ENCODE measurements at regions not wholly inside any gene's neighbourhood (a gene's known extent, or its start where the extent isn't known, plus 50 kb on each side); places are given as distances from the start of the nearest gene placed in this dataset.

DNA sequence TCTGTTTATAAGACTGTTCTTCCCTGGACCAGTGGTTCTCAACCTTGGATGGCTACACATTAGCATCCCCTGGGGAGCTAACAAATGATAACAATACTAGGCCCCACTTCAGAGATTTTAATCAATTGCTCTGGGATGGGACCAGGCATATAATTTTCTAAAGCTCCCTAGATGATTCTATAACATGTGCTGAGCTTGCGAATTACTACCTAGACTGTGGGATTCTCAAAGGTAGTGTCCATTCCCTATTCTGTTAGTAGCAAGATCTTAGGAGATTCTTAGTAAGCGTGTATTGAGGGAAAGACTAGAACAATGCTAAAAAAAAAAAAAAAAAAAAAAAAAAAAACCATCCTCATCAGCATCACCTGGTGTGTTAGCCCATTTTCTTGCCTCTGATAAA lies 412.0 kb upstream of the CDH5 start:
- Histone ChIP-seq H2AFZ (ENCODE audit: low read length) (no peak overlapping the region), H3K27ac (ENCODE audit: insufficient read depth, low read length) (no peak overlapping the region), H3K4me2 (ENCODE audit: extremely low read depth, insufficient read depth, low read length) (no peak overlapping the region), H3K9me3 (ENCODE audit: control insufficient read depth, insufficient read depth, low read depth, low read length) (no peaks in the 10 kb centered on the region), H3K79me2 (ENCODE audit: control insufficient read depth, insufficient read depth, low read length) (no peaks in the 10 kb centered on the region), H3K27me3 (ENCODE audit: control insufficient read depth, insufficient read depth, low read length) (peaks cover 9% of the 10 kb centered on the region), H3K36me3 (ENCODE audit: control insufficient read depth, insufficient read depth, low read length) (no peaks in the 10 kb centered on the region), H3K4me1 (ENCODE audit: control insufficient read depth, extremely low read depth, insufficient read depth, low read length) (no peaks in the 10 kb centered on the region), H4K20me1 (ENCODE audit: control insufficient read depth, extremely low read depth, insufficient read depth, low read length) (no peaks in the 10 kb centered on the region), H3K9ac (ENCODE audit: insufficient read depth, low read length) (no peak overlapping the region), H3K4me3 (replicated peaks in 1 of 4; ENCODE audit: control extremely low read depth in 1 of 4, insufficient read depth in 1 of 4, low read depth in 3 of 4, low read length in 4 of 4) (no peak overlapping the region)
- DNase-seq (ENCODE audit: low read depth in 2 of 2), result no peak
- TF ChIP-seq EZH2 (IDR thresholded peaks at IDR 0.05; ENCODE audit: low read length, missing control alignments), result no peak
- no peak for TF ChIP-seq CTCF (conservative IDR thresholded peaks at IDR 0.05 in 1 of 2, IDR thresholded peaks at IDR 0.05 in 1 of 2; ENCODE audit: low read depth in 1 of 2, low read length in 2 of 2)

DNA sequence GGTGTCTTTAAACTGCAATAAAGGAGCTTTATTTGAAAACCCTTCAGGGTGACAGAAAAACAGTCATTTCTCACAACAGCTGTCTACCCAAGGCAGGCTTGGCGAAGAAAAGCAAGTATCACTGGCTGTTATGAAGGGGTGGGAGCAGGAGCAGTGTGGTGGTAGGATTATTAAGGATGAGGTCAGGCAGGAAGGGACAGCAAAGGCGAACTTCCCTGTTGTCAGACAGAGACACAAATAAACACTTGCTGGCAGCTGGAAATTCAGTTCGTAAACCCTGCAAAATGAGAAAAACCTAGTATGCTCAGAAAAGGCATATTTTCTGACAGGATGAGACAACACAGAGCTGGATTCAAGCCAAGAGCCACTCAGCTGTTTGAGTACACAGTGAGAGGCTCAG lies 416.3 kb upstream of the CDH5 start:
- Histone ChIP-seq H3K9me3 (ENCODE audit: control insufficient read depth, insufficient read depth, low read depth, low read length) (no peaks in the 10 kb centered on the region), H4K20me1 (ENCODE audit: control insufficient read depth, extremely low read depth, insufficient read depth, low read length) (no peaks in the 10 kb centered on the region), H3K27ac (ENCODE audit: insufficient read depth, low read length) (no peak overlapping the region), H3K36me3 (ENCODE audit: control insufficient read depth, insufficient read depth, low read length) (no peaks in the 10 kb centered on the region), H3K4me3 (replicated peaks in 1 of 4; ENCODE audit: control extremely low read depth in 1 of 4, insufficient read depth in 1 of 4, low read depth in 3 of 4, low read length in 4 of 4) (no peak overlapping the region), H3K4me2 (ENCODE audit: extremely low read depth, insufficient read depth, low read length) (no peak overlapping the region), H2AFZ (ENCODE audit: low read length) (no peak overlapping the region), H3K27me3 (ENCODE audit: control insufficient read depth, insufficient read depth, low read length) (peaks cover 6% of the 10 kb centered on the region), H3K9ac (ENCODE audit: insufficient read depth, low read length) (no peak overlapping the region), H3K79me2 (ENCODE audit: control insufficient read depth, insufficient read depth, low read length) (no peaks in the 10 kb centered on the region), H3K4me1 (ENCODE audit: control insufficient read depth, extremely low read depth, insufficient read depth, low read length) (no peaks in the 10 kb centered on the region)
- TF ChIP-seq CTCF (conservative IDR thresholded peaks at IDR 0.05 in 1 of 2, IDR thresholded peaks at IDR 0.05 in 1 of 2; ENCODE audit: low read depth in 1 of 2, low read length in 2 of 2) (no peak), EZH2 (IDR thresholded peaks at IDR 0.05; ENCODE audit: low read length, missing control alignments) (no peak)
- peak in 1 of 2 donors; percentile 3 for DNase-seq (ENCODE audit: low read depth in 2 of 2)

DNA sequence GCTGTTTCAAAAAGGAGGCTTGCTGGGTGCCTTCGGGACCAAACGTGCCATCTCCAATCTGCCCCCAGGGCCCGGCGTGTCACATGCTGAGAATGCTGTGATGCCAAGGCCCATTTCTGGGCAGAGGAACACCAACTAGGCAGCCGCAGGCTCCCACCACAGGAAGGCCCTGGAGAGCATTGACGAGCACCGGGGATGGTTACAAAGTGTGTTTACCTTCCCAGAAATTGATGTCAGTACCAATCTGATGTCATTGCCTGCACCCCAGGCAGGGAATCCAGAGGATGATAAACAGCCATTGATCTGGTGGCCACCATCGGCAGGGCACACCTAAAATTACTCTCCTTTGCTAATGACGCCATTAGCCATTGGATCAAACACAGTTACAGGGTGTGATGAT lies 418.1 kb upstream of the CDH5 start:
- no peaks in the 10 kb centered on the region for H3K36me3 ChIP-seq (ENCODE audit: control insufficient read depth, insufficient read depth, low read length)
- H3K4me2 ChIP-seq (ENCODE audit: extremely low read depth, insufficient read depth, low read length), result no peak overlapping the region
- H3K9ac ChIP-seq (ENCODE audit: insufficient read depth, low read length), result no peak overlapping the region
- no peaks in the 10 kb centered on the region for H4K20me1 ChIP-seq (ENCODE audit: control insufficient read depth, extremely low read depth, insufficient read depth, low read length)
- H3K4me3 ChIP-seq (replicated peaks in 1 of 4; ENCODE audit: control extremely low read depth in 1 of 4, insufficient read depth in 1 of 4, low read depth in 3 of 4, low read length in 4 of 4), result no peak overlapping the region
- TF ChIP-seq EZH2 (IDR thresholded peaks at IDR 0.05; ENCODE audit: low read length, missing control alignments) (no peak), CTCF (conservative IDR thresholded peaks at IDR 0.05 in 1 of 2, IDR thresholded peaks at IDR 0.05 in 1 of 2; ENCODE audit: low read depth in 1 of 2, low read length in 2 of 2) (no peak)
- H3K27ac ChIP-seq (ENCODE audit: insufficient read depth, low read length), result no peak overlapping the region
- no peaks in the 10 kb centered on the region for H3K4me1 ChIP-seq (ENCODE audit: control insufficient read depth, extremely low read depth, insufficient read depth, low read length)
- DNase-seq (ENCODE audit: low read depth in 2 of 2), result no peak
- no peaks in the 10 kb centered on the region for H3K79me2 ChIP-seq (ENCODE audit: control insufficient read depth, insufficient read depth, low read length)
- no peak overlapping the region for H2AFZ ChIP-seq (ENCODE audit: low read length)
- no peaks in the 10 kb centered on the region for H3K9me3 ChIP-seq (ENCODE audit: control insufficient read depth, insufficient read depth, low read depth, low read length)
- H3K27me3 ChIP-seq (ENCODE audit: control insufficient read depth, insufficient read depth, low read length), result peaks cover 6% of the 10 kb centered on the region
